A673 (cell line): ENCODE measurements at regions not wholly inside any gene's neighbourhood (a gene's known extent, or its start where the extent isn't known, plus 50 kb on each side); places are given as distances from the start of the nearest gene placed in this dataset.

Experiments used
- EZH2 ChIP-seq: fragments of 200-600 bp; sonication (generic); IDR thresholded peaks from 2 replicates; pipeline ENCODE4 v1.6.1; 2017; ENCODE audit warnings: borderline replicate concordance, low read depth, mild to moderate bottlenecking, mixed read lengths, antibody characterized with exemption, low read length; ENCODE audit not compliant: poor library complexity, severe bottlenecking
- TF ChIP-seq, protein P1 (sequence below): fragments of 300-800, 200-600 bp; sonication (generic); conservative IDR thresholded peaks from 2 replicates; pipeline ENCODE4 v1.5.1; 2017; ENCODE audit warnings: low read depth, mild to moderate bottlenecking, antibody characterized with exemption, low read length, moderate library complexity, mixed read lengths

DNA sequence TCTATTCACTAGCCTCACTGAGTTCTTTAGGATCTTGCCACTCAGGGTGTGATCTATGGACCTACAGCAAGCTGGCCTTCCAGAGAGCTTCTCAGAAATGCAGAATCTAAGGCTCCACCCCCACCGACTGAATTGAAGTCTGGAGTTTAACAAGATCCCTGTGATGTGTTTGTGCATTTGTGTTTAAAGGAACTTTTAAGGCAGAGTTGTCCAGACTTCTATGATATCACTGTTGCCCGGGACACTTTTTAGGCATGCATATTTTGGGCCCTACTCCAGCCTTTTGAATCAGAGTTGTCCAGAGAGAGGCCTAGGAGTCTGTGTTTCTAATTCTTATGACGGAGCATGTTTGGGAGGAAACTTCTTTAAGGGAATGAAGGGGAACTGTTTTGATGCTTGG lies 232.3 kb downstream of the QKI start:
- TF ChIP-seq, protein P1, sequence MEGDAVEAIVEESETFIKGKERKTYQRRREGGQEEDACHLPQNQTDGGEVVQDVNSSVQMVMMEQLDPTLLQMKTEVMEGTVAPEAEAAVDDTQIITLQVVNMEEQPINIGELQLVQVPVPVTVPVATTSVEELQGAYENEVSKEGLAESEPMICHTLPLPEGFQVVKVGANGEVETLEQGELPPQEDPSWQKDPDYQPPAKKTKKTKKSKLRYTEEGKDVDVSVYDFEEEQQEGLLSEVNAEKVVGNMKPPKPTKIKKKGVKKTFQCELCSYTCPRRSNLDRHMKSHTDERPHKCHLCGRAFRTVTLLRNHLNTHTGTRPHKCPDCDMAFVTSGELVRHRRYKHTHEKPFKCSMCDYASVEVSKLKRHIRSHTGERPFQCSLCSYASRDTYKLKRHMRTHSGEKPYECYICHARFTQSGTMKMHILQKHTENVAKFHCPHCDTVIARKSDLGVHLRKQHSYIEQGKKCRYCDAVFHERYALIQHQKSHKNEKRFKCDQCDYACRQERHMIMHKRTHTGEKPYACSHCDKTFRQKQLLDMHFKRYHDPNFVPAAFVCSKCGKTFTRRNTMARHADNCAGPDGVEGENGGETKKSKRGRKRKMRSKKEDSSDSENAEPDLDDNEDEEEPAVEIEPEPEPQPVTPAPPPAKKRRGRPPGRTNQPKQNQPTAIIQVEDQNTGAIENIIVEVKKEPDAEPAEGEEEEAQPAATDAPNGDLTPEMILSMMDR, result no peak
- no peak for TF ChIP-seq EZH2
